ENCODE measurements at regions not wholly inside any gene's neighbourhood (a gene's known extent, or its start where the extent isn't known, plus 50 kb on each side); places are given as distances from the start of the nearest gene placed in this dataset.

DNA sequence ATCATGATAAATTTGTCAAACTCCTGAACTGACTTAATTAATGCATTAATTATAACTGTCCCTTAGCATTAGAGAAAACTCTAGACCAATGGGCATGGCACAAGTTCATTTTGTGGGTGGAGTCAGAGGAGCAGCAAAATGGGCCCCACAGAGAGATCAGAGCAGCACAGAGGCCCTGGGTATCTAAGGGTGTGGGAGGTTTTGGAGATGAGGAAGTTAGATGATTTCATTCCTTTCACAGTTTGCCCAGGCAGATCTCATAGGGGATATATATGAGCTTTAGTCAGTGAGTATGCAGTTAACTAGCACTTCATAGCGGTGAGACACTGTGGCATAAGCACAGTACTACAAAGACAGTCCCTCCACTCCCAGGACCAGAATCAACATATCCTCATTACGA is 117.3 kb downstream of the MAB21L3 start:
- Histone ChIP-seq H3K27me3 (ENCODE audit: insufficient read depth) (no peaks in the 10 kb centered on the region), H3K4me2 (no peak overlapping the region), H3F3A (replicated peaks; ENCODE audit: insufficient read depth) (no peaks in the 10 kb centered on the region), H3K79me2 (ENCODE audit: insufficient read depth) (no peaks in the 10 kb centered on the region), H3K27ac (ENCODE audit: low read depth in 2 of 2, low read length in 1 of 2) (no peak overlapping the region), H3K4me1 (ENCODE audit: control insufficient read depth in 1 of 2, insufficient read depth in 2 of 2, low read depth in 1 of 2, low read length in 1 of 2) (peaks cover 0 to 12% of the 10 kb centered on the region in 2 experiments; a peak in 2 of 4 replicates), H4K20me1 (ENCODE audit: insufficient read depth) (no peaks in the 10 kb centered on the region), H3K9me2 (no peaks in the 10 kb centered on the region), H2AFZ (ENCODE audit: low read depth) (no peak overlapping the region), H3K36me3 (replicated peaks in 1 of 2; ENCODE audit: control insufficient read depth in 1 of 2, insufficient read depth in 2 of 2, low read length in 1 of 2) (no peaks in the 10 kb centered on the region), H3K4me3 (ENCODE audit: low read depth in 2 of 2, low read length in 1 of 2) (no peak overlapping the region), H3K9me3 (no peaks in the 10 kb centered on the region), H3K9ac (no peak overlapping the region)
- POLR2A ChIA-PET: no interaction called here
- DNase-seq: no peak
- CTCF ChIA-PET: interaction anchor here (1.2 kb wide), 1 partner anchor 10 kb away, joined by 3 read pairs; no protein-coding TSS in a partner anchor
- whole genome bisulfite sequencing (ENCODE audit: low lambda C conversion rate): 29% methylated on average over 2 of the region's 2 CpGs
- TF ChIP-seq FOSL2 (IDR thresholded peaks at IDR 0.05; ENCODE audit: borderline replicate concordance, low read depth): no peak
- no peak for TF ChIP-seq TAF1 (IDR thresholded peaks at IDR 0.05; ENCODE audit: borderline replicate concordance, low read depth, low read length)
- TF ChIP-seq, protein P1, sequence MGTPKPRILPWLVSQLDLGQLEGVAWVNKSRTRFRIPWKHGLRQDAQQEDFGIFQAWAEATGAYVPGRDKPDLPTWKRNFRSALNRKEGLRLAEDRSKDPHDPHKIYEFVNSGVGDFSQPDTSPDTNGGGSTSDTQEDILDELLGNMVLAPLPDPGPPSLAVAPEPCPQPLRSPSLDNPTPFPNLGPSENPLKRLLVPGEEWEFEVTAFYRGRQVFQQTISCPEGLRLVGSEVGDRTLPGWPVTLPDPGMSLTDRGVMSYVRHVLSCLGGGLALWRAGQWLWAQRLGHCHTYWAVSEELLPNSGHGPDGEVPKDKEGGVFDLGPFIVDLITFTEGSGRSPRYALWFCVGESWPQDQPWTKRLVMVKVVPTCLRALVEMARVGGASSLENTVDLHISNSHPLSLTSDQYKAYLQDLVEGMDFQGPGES (IDR thresholded peaks at IDR 0.05; ENCODE audit: low read depth, low read length): no peak
- TF ChIP-seq TEAD4 (IDR thresholded peaks at IDR 0.05; ENCODE audit: borderline replicate concordance, insufficient read depth): no peak
- TF ChIP-seq, protein P2, sequence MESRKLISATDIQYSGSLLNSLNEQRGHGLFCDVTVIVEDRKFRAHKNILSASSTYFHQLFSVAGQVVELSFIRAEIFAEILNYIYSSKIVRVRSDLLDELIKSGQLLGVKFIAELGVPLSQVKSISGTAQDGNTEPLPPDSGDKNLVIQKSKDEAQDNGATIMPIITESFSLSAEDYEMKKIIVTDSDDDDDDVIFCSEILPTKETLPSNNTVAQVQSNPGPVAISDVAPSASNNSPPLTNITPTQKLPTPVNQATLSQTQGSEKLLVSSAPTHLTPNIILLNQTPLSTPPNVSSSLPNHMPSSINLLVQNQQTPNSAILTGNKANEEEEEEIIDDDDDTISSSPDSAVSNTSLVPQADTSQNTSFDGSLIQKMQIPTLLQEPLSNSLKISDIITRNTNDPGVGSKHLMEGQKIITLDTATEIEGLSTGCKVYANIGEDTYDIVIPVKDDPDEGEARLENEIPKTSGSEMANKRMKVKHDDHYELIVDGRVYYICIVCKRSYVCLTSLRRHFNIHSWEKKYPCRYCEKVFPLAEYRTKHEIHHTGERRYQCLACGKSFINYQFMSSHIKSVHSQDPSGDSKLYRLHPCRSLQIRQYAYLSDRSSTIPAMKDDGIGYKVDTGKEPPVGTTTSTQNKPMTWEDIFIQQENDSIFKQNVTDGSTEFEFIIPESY (IDR thresholded peaks at IDR 0.05; ENCODE audit: borderline replicate concordance, low read depth): no peak
- TF ChIP-seq CHD2 (IDR thresholded peaks at IDR 0.05; ENCODE audit: low read length, partially characterized antibody): no peak
- TF ChIP-seq RCOR1 (IDR thresholded peaks at IDR 0.05; ENCODE audit: low read length): no peak
- no peak for TF ChIP-seq EP300 (IDR thresholded peaks at IDR 0.05; ENCODE audit: borderline replicate concordance in 1 of 2, low read depth in 1 of 2, low read length in 1 of 2)
- no peak for TF ChIP-seq GATA2 (CRISPR knock-in tag; IDR thresholded peaks at IDR 0.05)
- TF ChIP-seq NFIC (IDR thresholded peaks at IDR 0.05; ENCODE audit: borderline replicate concordance): no peak
- TF ChIP-seq, protein P3, sequence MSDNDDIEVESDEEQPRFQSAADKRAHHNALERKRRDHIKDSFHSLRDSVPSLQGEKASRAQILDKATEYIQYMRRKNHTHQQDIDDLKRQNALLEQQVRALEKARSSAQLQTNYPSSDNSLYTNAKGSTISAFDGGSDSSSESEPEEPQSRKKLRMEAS (IDR thresholded peaks at IDR 0.05; ENCODE audit: low read depth): no peak
- TF ChIP-seq YY1 (IDR thresholded peaks at IDR 0.05; ENCODE audit: low read depth): no peak
- TF ChIP-seq ELF1 (IDR thresholded peaks at IDR 0.05): no peak
- no peak for TF ChIP-seq NRF1 (IDR thresholded peaks at IDR 0.05; ENCODE audit: low read depth, low read length)

DNA sequence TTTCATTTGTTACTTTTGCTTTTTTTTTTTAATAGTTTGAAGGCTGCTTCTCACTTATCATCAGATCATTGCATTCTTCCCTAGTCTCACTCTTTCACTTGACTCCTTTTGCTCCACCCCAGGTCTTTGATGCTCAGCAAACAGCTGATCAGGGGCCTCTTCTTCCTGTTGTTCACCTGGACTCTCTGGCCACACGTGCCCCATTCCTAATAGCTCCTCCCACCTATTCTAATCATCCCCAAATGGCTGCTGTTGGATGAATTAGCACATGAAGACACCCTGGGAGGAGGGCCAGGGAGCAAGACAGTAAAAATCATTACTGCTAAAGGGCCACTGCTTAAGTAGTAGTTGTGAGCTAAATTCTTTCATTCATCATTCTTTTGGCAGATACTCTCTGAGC is 119.5 kb downstream of the MAB21L3 start:
- H3K9me2 ChIP-seq: no peaks in the 10 kb centered on the region
- H4K20me1 ChIP-seq (ENCODE audit: insufficient read depth): no peaks in the 10 kb centered on the region
- H3K79me2 ChIP-seq (ENCODE audit: insufficient read depth): no peaks in the 10 kb centered on the region
- WGBS (ENCODE audit: low lambda C conversion rate): 18% methylated on average over 1 of the region's 1 CpG
- no peaks in the 10 kb centered on the region for H3K27me3 ChIP-seq (ENCODE audit: insufficient read depth)
- TF ChIP-seq TCF12 (IDR thresholded peaks at IDR 0.05) (no peak), FOXM1 (IDR thresholded peaks at IDR 0.05; ENCODE audit: low read depth) (no peak), JUND (IDR thresholded peaks at IDR 0.05) (no peak), RFX5 (IDR thresholded peaks at IDR 0.05; ENCODE audit: low read length) (no peak)
- CTCF ChIA-PET: interaction anchor here (1.4 kb wide), 1 partner anchor 9 kb away, joined by 5 read pairs; no protein-coding TSS in a partner anchor
- no peak overlapping the region for H2AFZ ChIP-seq (ENCODE audit: low read depth)
- POLR2A ChIA-PET: no interaction called here
- no peak for DNase-seq
- H3K4me2 ChIP-seq: no peak overlapping the region
- H3K9me3 ChIP-seq: no peaks in the 10 kb centered on the region
- H3K4me1 ChIP-seq (ENCODE audit: control insufficient read depth in 1 of 2, insufficient read depth in 2 of 2, low read depth in 1 of 2, low read length in 1 of 2): peaks cover 0 to 12% of the 10 kb centered on the region in 2 experiments; a peak in 2 of 4 replicates
- H3K36me3 ChIP-seq (replicated peaks in 1 of 2; ENCODE audit: control insufficient read depth in 1 of 2, insufficient read depth in 2 of 2, low read length in 1 of 2): no peaks in the 10 kb centered on the region
- H3K4me3 ChIP-seq (ENCODE audit: low read depth in 2 of 2, low read length in 1 of 2): no peak overlapping the region
- H3K27ac ChIP-seq (ENCODE audit: low read depth in 2 of 2, low read length in 1 of 2): no peak overlapping the region
- no peak overlapping the region for H3K9ac ChIP-seq
- H3F3A ChIP-seq (replicated peaks; ENCODE audit: insufficient read depth): no peaks in the 10 kb centered on the region

All from SK-N-SH (cell line).